ENCODE measurements at regions not wholly inside any gene's neighbourhood (a gene's known extent, or its start where the extent isn't known, plus 50 kb on each side); places are given as distances from the start of the nearest gene placed in this dataset.

GRCh38 chr7:16978358-16979244 is 96.8 kb upstream of the AGR3 start:
- TF ChIP-seq UBTF (CRISPR knock-in tag; IDR thresholded peaks at IDR 0.05), result no peak
- no peak for TF ChIP-seq AKNA (CRISPR knock-in tag; IDR thresholded peaks at IDR 0.05; ENCODE audit: borderline replicate concordance)
- no peak for TF ChIP-seq CTCF (CRISPR knock-in tag; IDR thresholded peaks at IDR 0.05)
- TF ChIP-seq FOSL1 (CRISPR knock-in tag; IDR thresholded peaks at IDR 0.05; ENCODE audit: borderline replicate concordance), result no peak
- TF ChIP-seq POLR2AphosphoS5 (IDR thresholded peaks at IDR 0.05; ENCODE audit: low read depth, low read length), result no peak
- TF ChIP-seq ZNF276 (CRISPR knock-in tag; IDR thresholded peaks at IDR 0.05; ENCODE audit: low read depth), result no peak
- no peak for TF ChIP-seq NR2C2 (CRISPR knock-in tag; IDR thresholded peaks at IDR 0.05; ENCODE audit: borderline replicate concordance)
- no peak for TF ChIP-seq ZNF644 (CRISPR knock-in tag; IDR thresholded peaks at IDR 0.05; ENCODE audit: low read depth)
- no peak for TF ChIP-seq SSRP1 (CRISPR knock-in tag; IDR thresholded peaks at IDR 0.05)
- TF ChIP-seq MAX (IDR thresholded peaks at IDR 0.05), result no peak
- TF ChIP-seq POLR2A (IDR thresholded peaks at IDR 0.05; ENCODE audit: insufficient read depth in 1 of 2, low read depth in 2 of 2, low read length in 2 of 2), result no peak
- no peak for TF ChIP-seq TRIM24 (CRISPR knock-in tag; IDR thresholded peaks at IDR 0.05)
- TF ChIP-seq SCMH1 (CRISPR knock-in tag; IDR thresholded peaks at IDR 0.05; ENCODE audit: borderline replicate concordance), result no peak
- TF ChIP-seq ZKSCAN8 (CRISPR knock-in tag; IDR thresholded peaks at IDR 0.05; ENCODE audit: borderline replicate concordance), result no peak

Measured in HepG2 (cell line).